ENCODE measurements at regions not wholly inside any gene's neighbourhood (a gene's known extent, or its start where the extent isn't known, plus 50 kb on each side); places are given as distances from the start of the nearest gene placed in this dataset.
"Not testable (repeated sequence)": the region's sequence is repeated elsewhere in the genome, so short reads cannot be mapped to it uniquely, and the experiment has no call there.

DNA sequence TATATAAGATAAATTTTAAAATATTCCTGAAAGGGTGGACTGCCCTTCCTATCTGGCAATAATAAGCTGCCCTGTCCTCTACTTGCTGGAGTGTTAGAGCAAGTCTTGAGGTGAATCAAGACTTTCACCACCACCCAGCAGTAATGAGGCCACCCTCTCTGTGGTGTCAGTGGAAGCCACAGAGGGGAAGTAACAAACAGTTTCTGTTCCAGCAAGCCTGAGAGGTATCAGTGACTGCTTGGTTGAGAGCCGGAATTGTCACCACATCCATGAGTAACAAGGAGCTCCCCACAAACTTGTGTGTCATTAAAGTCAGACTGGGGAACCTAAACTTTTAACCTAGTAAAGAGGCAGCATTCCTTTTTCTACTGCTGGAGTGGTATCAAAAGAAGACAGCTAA, 532.7 kb upstream of the SPRY2 start:
- no peaks in the 10 kb centered on the region for H3K36me3 Mint-ChIP-seq (ENCODE audit: insufficient read depth)
- H3K9me3 Mint-ChIP-seq = no peaks in the 10 kb centered on the region
- no peaks in the 10 kb centered on the region for H3K27me3 Mint-ChIP-seq
- H3K27ac Mint-ChIP-seq (ENCODE audit: low read depth) = no peak overlapping the region
- H3K4me3 Mint-ChIP-seq = no peak overlapping the region
- ATAC-seq (replicated peaks; ENCODE audit: extremely low read depth, poor library complexity, severe bottlenecking) = peak; percentile 64
- peak in 1 of 2 donors; percentile 10 for DNase-seq (ENCODE audit: low spot score in 2 of 2)
- no peaks in the 10 kb centered on the region for H3K4me1 Mint-ChIP-seq

GRCh38 chr13:80871971-80872370, 531.0 kb upstream of the SPRY2 start:
- not testable (repeated sequence) for H3K4me1 Mint-ChIP-seq; ATAC-seq (replicated peaks; ENCODE audit: extremely low read depth, poor library complexity, severe bottlenecking); H3K27me3 Mint-ChIP-seq; H3K4me3 Mint-ChIP-seq; H3K27ac Mint-ChIP-seq (ENCODE audit: low read depth); DNase-seq (ENCODE audit: low spot score in 2 of 2); H3K9me3 Mint-ChIP-seq; H3K36me3 Mint-ChIP-seq (ENCODE audit: insufficient read depth)

- H3K36me3 Mint-ChIP-seq (ENCODE audit: insufficient read depth) = no peaks in the 10 kb centered on the region
- no peaks in the 10 kb centered on the region for H3K4me1 Mint-ChIP-seq
- H3K4me3 Mint-ChIP-seq = no peak overlapping the region
- no peak overlapping the region for H3K27ac Mint-ChIP-seq (ENCODE audit: low read depth)
- DNase-seq (ENCODE audit: low spot score in 2 of 2) (no peak), ATAC-seq (replicated peaks; ENCODE audit: extremely low read depth, poor library complexity, severe bottlenecking) (no peak)
- H3K27me3 Mint-ChIP-seq = no peaks in the 10 kb centered on the region
- peaks cover 10% of the 10 kb centered on the region for H3K9me3 Mint-ChIP-seq
Measured at GRCh38 chr13:80871481-80871880, 530.6 kb upstream of the SPRY2 start.

DNA sequence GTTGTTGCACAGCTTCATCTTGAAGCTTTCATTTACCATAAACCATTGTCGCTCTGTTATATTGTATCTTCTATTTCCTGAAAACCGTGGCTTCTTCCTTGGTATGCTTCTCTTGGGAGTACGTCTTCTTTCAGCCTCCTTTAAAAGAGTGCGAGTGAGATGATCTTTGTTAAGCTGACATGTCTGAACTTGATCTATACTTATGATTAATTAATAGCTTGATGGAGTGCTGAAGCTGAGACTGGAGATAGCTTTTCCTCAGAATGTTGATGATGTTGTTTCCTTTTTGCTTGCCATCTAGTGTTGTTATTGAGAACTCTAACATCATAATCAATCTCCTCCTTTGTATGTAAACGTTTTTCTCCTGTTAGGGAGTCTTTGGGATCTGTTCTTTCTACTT, 529.3 kb upstream of the SPRY2 start:
- DNase-seq (ENCODE audit: low spot score in 2 of 2) (no peak), ATAC-seq (replicated peaks; ENCODE audit: extremely low read depth, poor library complexity, severe bottlenecking) (no peak)
- no peak overlapping the region for H3K4me3 Mint-ChIP-seq
- no peaks in the 10 kb centered on the region for H3K4me1 Mint-ChIP-seq
- no peak overlapping the region for H3K27ac Mint-ChIP-seq (ENCODE audit: low read depth)
- H3K27me3 Mint-ChIP-seq = no peaks in the 10 kb centered on the region
- no peaks in the 10 kb centered on the region for H3K36me3 Mint-ChIP-seq (ENCODE audit: insufficient read depth)
- H3K9me3 Mint-ChIP-seq = peaks cover 10% of the 10 kb centered on the region

DNA sequence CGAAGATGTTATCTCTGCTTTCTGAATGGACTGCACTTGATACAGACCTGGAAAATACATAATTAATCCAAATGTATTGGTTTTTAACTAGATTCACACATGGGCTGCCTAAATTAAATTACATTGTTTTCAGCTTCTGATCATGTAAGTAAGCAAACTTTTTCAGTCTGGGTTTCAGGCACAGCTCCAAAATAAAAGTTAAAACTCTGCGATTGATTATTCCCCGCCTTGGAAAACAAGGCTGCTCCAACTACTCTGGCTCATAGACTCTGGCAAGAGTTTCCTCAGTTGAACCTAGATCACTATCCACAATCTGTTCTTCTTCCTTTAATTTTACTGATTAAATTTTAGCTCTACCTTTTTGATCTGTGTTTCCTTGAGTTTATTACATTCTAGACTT, 526.0 kb upstream of the SPRY2 start:
- ATAC-seq (replicated peaks; ENCODE audit: extremely low read depth, poor library complexity, severe bottlenecking) (no peak), DNase-seq (ENCODE audit: low spot score in 2 of 2) (no peak)
- H3K9me3 Mint-ChIP-seq = peaks cover 10% of the 10 kb centered on the region
- H3K36me3 Mint-ChIP-seq (ENCODE audit: insufficient read depth) = no peaks in the 10 kb centered on the region
- no peaks in the 10 kb centered on the region for H3K4me1 Mint-ChIP-seq
- no peak overlapping the region for H3K27ac Mint-ChIP-seq (ENCODE audit: low read depth)
- no peak overlapping the region for H3K4me3 Mint-ChIP-seq
- H3K27me3 Mint-ChIP-seq = no peaks in the 10 kb centered on the region

DNA sequence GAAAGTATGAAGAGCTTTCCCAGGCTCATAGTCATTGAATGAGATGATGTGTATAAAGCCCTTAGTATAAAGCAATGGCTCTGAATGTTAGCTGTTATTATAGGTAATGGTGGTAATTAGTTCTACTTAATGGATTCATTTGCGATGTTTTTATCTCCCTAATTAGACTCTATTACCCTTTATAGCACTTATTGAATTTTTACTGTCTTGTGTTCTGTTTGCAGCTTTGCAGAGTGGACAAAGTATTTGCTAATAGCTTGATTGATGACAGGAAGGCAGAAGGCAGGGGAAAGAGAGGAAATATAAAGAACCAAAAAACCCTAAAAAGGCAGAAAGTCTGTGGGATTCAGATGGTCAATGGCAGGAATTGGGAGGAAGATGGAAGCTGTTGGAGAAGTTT, 524.4 kb upstream of the SPRY2 start:
- H3K27ac Mint-ChIP-seq (ENCODE audit: low read depth) = no peak overlapping the region
- H3K4me1 Mint-ChIP-seq = no peaks in the 10 kb centered on the region
- H3K4me3 Mint-ChIP-seq = no peak overlapping the region
- DNase-seq (ENCODE audit: low spot score in 2 of 2) = no peak
- no peaks in the 10 kb centered on the region for H3K27me3 Mint-ChIP-seq
- ATAC-seq (replicated peaks; ENCODE audit: extremely low read depth, poor library complexity, severe bottlenecking) = no peak
- no peaks in the 10 kb centered on the region for H3K36me3 Mint-ChIP-seq (ENCODE audit: insufficient read depth)
- H3K9me3 Mint-ChIP-seq = peaks cover 17% of the 10 kb centered on the region

DNA sequence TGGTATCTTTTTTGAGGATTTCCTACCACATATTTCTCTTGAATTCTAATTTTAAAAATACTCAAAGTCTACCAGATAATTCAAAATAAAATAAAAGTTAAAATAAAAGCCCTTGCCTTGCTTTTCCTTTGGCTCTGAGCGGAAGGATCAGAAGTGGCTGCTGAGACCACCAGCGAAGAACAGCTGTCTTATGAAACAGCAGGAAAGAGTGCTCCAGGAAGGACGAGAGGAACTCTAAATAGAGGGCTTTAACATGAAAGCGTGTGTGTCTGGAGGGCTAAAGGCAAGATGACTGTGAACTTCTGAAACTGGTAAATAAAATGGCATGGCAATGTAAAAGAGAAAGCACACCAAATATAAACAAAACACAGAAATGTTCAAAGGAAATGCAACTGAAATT, 521.5 kb upstream of the SPRY2 start:
- H3K4me1 Mint-ChIP-seq = no peaks in the 10 kb centered on the region
- DNase-seq (ENCODE audit: low spot score in 2 of 2) = no peak
- ATAC-seq (replicated peaks; ENCODE audit: extremely low read depth, poor library complexity, severe bottlenecking) = no peak
- peaks cover 12% of the 10 kb centered on the region for H3K9me3 Mint-ChIP-seq
- H3K36me3 Mint-ChIP-seq (ENCODE audit: insufficient read depth) = no peaks in the 10 kb centered on the region
- no peak overlapping the region for H3K4me3 Mint-ChIP-seq
- H3K27me3 Mint-ChIP-seq = no peaks in the 10 kb centered on the region
- no peak overlapping the region for H3K27ac Mint-ChIP-seq (ENCODE audit: low read depth)

DNA sequence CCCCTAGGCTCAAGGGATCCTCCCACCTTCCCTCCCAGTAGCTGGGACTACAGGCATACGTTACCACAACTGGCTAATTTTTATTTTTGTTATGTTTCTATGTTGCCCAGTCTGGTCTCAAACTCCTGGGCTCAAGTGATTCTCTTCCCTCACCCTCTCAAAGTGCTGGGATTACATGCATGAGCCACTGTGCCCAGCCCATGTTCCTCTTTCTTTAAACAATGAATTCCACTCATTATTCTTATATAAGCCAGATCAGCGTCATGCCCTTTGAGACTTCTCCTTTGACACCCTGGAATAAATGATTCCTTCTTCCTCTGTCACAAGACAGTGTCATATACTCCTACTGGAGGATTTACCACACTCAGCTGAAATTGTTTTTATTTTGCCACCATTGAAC, 519.9 kb upstream of the SPRY2 start:
- no peaks in the 10 kb centered on the region for H3K4me1 Mint-ChIP-seq
- no peak for ATAC-seq (replicated peaks; ENCODE audit: extremely low read depth, poor library complexity, severe bottlenecking)
- no peak overlapping the region for H3K4me3 Mint-ChIP-seq
- H3K36me3 Mint-ChIP-seq (ENCODE audit: insufficient read depth) = no peaks in the 10 kb centered on the region
- peaks cover 7% of the 10 kb centered on the region for H3K9me3 Mint-ChIP-seq
- no peak for DNase-seq (ENCODE audit: low spot score in 2 of 2)
- no peaks in the 10 kb centered on the region for H3K27me3 Mint-ChIP-seq
- no peak overlapping the region for H3K27ac Mint-ChIP-seq (ENCODE audit: low read depth)

- ATAC-seq (replicated peaks; ENCODE audit: extremely low read depth, poor library complexity, severe bottlenecking) = no peak
- Mint-ChIP-seq H3K4me1 (no peaks in the 10 kb centered on the region), H3K4me3 (no peak overlapping the region), H3K36me3 (ENCODE audit: insufficient read depth) (no peaks in the 10 kb centered on the region), H3K9me3 (peaks cover 17% of the 10 kb centered on the region), H3K27me3 (no peaks in the 10 kb centered on the region), H3K27ac (ENCODE audit: low read depth) (no peak overlapping the region)
- no peak for DNase-seq (ENCODE audit: low spot score in 2 of 2)
Measured at GRCh38 chr13:80858131-80858530, 517.2 kb upstream of the SPRY2 start.

DNA sequence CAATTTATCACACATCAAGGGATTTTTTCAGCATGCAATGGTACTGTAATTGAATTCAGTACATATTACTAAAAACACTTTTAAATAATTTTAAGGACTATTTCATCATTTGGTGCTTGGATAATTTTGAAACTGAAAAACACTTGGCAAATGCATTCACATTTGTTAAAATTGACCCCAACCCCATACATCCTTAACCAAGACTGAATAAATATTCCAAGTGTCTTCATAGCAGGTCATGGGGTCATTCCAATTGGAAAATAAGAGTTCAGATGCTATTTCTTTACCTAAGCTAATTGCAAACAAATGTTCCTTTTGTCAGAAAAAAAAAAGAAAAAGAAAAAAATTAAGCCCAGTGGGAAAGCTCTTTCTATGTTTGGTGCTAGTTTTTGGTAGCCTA, 516.4 kb upstream of the SPRY2 start:
- Mint-ChIP-seq H3K9me3 (peaks cover 17% of the 10 kb centered on the region), H3K27ac (ENCODE audit: low read depth) (no peak overlapping the region), H3K4me1 (no peaks in the 10 kb centered on the region), H3K4me3 (no peak overlapping the region), H3K27me3 (no peaks in the 10 kb centered on the region), H3K36me3 (ENCODE audit: insufficient read depth) (no peaks in the 10 kb centered on the region)
- ATAC-seq (replicated peaks; ENCODE audit: extremely low read depth, poor library complexity, severe bottlenecking) (no peak), DNase-seq (ENCODE audit: low spot score in 2 of 2) (no peak)

DNA sequence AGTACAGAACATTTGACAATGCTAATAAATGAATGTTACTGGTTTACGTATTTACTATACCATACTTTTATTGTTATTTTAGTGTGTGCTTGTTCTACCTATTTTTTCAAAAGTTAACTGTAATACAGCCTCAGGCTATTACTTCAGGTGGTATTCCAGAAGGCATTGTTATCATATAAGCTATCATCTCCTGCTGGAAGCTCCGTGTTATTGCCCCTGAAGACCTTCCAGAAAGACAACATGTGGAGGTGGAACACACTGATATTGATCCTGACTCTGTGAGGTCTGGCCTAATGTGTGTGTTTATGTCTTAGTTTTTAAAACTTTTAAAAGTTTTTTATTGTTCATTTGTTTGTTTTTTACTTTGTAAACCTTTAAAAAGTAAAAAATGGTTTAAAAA, 509.8 kb upstream of the SPRY2 start:
- Mint-ChIP-seq H3K4me1 (no peaks in the 10 kb centered on the region), H3K27ac (ENCODE audit: low read depth) (no peak overlapping the region), H3K27me3 (no peaks in the 10 kb centered on the region), H3K9me3 (peaks cover 10% of the 10 kb centered on the region), H3K36me3 (ENCODE audit: insufficient read depth) (no peaks in the 10 kb centered on the region), H3K4me3 (no peak overlapping the region)
- no peak for DNase-seq (ENCODE audit: low spot score in 2 of 2)
- ATAC-seq (replicated peaks; ENCODE audit: extremely low read depth, poor library complexity, severe bottlenecking) = no peak

GRCh38 chr13:80844164-80844563, 503.2 kb upstream of the SPRY2 start:
- Mint-ChIP-seq H3K27ac (ENCODE audit: low read depth) (no peak overlapping the region), H3K9me3 (no peaks in the 10 kb centered on the region), H3K36me3 (ENCODE audit: insufficient read depth) (no peaks in the 10 kb centered on the region), H3K27me3 (no peaks in the 10 kb centered on the region), H3K4me1 (no peaks in the 10 kb centered on the region), H3K4me3 (no peak overlapping the region)
- DNase-seq (ENCODE audit: low spot score in 2 of 2) (no peak), ATAC-seq (replicated peaks; ENCODE audit: extremely low read depth, poor library complexity, severe bottlenecking) (no peak)

DNA sequence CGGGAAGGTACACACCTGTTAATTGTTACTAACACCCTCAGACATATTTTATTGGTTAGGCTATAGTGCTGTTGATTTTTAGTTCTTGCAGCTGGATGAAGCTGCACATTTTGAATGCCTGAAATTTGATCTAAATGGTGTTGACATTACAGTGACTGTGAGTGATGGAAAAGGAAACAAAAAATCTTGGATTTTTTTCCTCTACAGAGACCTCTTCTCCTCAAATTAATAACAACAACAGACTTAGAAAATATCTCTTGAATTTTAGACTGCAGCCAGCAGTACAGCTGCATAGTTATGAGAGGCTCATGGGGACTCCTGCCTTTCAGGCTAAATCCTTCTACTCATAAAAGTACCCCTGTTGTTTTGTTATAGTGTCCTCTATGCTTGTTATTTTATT, 500.5 kb upstream of the SPRY2 start:
- Mint-ChIP-seq H3K27me3 (no peaks in the 10 kb centered on the region), H3K36me3 (ENCODE audit: insufficient read depth) (no peaks in the 10 kb centered on the region), H3K4me3 (no peak overlapping the region), H3K27ac (ENCODE audit: low read depth) (no peak overlapping the region), H3K4me1 (no peaks in the 10 kb centered on the region), H3K9me3 (peaks cover 5% of the 10 kb centered on the region)
- DNase-seq (ENCODE audit: low spot score in 2 of 2) = no peak
- no peak for ATAC-seq (replicated peaks; ENCODE audit: extremely low read depth, poor library complexity, severe bottlenecking)

- no peak for DNase-seq (ENCODE audit: low spot score in 2 of 2)
- ATAC-seq (replicated peaks; ENCODE audit: extremely low read depth, poor library complexity, severe bottlenecking) = no peak
- no peaks in the 10 kb centered on the region for H3K4me1 Mint-ChIP-seq
- H3K9me3 Mint-ChIP-seq = peaks cover 5% of the 10 kb centered on the region
- H3K4me3 Mint-ChIP-seq = no peak overlapping the region
- no peaks in the 10 kb centered on the region for H3K36me3 Mint-ChIP-seq (ENCODE audit: insufficient read depth)
- H3K27ac Mint-ChIP-seq (ENCODE audit: low read depth) = no peak overlapping the region
- H3K27me3 Mint-ChIP-seq = no peaks in the 10 kb centered on the region
Measured at GRCh38 chr13:80840316-80840976, 499.5 kb upstream of the SPRY2 start.
